ENCODE measurements at regions not wholly inside any gene's neighbourhood (a gene's known extent, or its start where the extent isn't known, plus 50 kb on each side); places are given as distances from the start of the nearest gene placed in this dataset.

GRCh38 chr6:40312213-40313015, 274.8 kb downstream of the LRFN2 start:
- intact Hi-C loops (cut with DNase I) = no loop called here
- TF ChIP-seq CTCF (IDR thresholded peaks at IDR 0.05) = no peak
- Histone ChIP-seq H3K9me3 (no peaks in the 10 kb centered on the region), H3K27me3 (no peaks in the 10 kb centered on the region), H3K36me3 (no peaks in the 10 kb centered on the region), H3K4me3 (no peak overlapping the region), H3K4me1 (peaks cover 4% of the 10 kb centered on the region), H3K27ac (no peak overlapping the region)
- ATAC-seq (no peak), DNase-seq (no peak)

- DNase-seq (no peak), ATAC-seq (peak; percentile 91)
- Histone ChIP-seq H3K27me3 (no peaks in the 10 kb centered on the region), H3K36me3 (no peaks in the 10 kb centered on the region), H3K4me1 (peaks cover 4% of the 10 kb centered on the region), H3K27ac (no peak overlapping the region), H3K9me3 (no peaks in the 10 kb centered on the region), H3K4me3 (no peak overlapping the region)
- intact Hi-C loops (cut with DNase I) = no loop called here
- peak; percentile 92 for TF ChIP-seq CTCF (IDR thresholded peaks at IDR 0.05)
Observed at GRCh38 chr6:40308533-40309306, 278.4 kb downstream of the LRFN2 start.

- Histone ChIP-seq H3K9me3 (no peaks in the 10 kb centered on the region), H3K36me3 (no peaks in the 10 kb centered on the region), H3K4me1 (peaks cover 4% of the 10 kb centered on the region), H3K27me3 (no peaks in the 10 kb centered on the region), H3K27ac (no peak overlapping the region), H3K4me3 (no peak overlapping the region)
- ATAC-seq = no peak
- no peak for TF ChIP-seq CTCF (IDR thresholded peaks at IDR 0.05)
- no peak for DNase-seq
- intact Hi-C loops (cut with DNase I) = no loop called here
Observed at GRCh38 chr6:40307712-40308111, 279.5 kb downstream of the LRFN2 start.

GRCh38 chr6:40302856-40303454, 284.2 kb downstream of the LRFN2 start:
- Histone ChIP-seq H3K4me1 (no peaks in the 10 kb centered on the region), H3K36me3 (no peaks in the 10 kb centered on the region), H3K27ac (no peak overlapping the region), H3K9me3 (no peaks in the 10 kb centered on the region), H3K27me3 (no peaks in the 10 kb centered on the region), H3K4me3 (no peak overlapping the region)
- ATAC-seq = no peak
- intact Hi-C loops (cut with DNase I) = no loop called here
- no peak for DNase-seq
- TF ChIP-seq CTCF (IDR thresholded peaks at IDR 0.05) = no peak

- TF ChIP-seq CTCF (IDR thresholded peaks at IDR 0.05) = no peak
- ATAC-seq (no peak), DNase-seq (no peak)
- no peak overlapping the region for H3K4me3 ChIP-seq
- H3K36me3 ChIP-seq = no peaks in the 10 kb centered on the region
- no peak overlapping the region for H3K27ac ChIP-seq
- H3K9me3 ChIP-seq = no peaks in the 10 kb centered on the region
- intact Hi-C loops (cut with DNase I) = no loop called here
- no peaks in the 10 kb centered on the region for H3K4me1 ChIP-seq
- no peaks in the 10 kb centered on the region for H3K27me3 ChIP-seq
Observed at GRCh38 chr6:40299681-40300080, 287.5 kb downstream of the LRFN2 start.
